Skin epidermis (tissue), 12 donors: ENCODE measurements at regions not wholly inside any gene's neighbourhood (a gene's known extent, or its start where the extent isn't known, plus 50 kb on each side); places are given as distances from the start of the nearest gene placed in this dataset.

ENCODE experiments used
- H3K27ac ChIP-seq, 21 experiments: fragments of 200-600 bp; sonication (generic) in 11 of 21; one replicate each; pipeline ENCODE4 v1.5.0; 2020; ENCODE audit warnings: mild to moderate bottlenecking in 3 of 21, inconsistent platforms in 2 of 21, moderate library complexity in 2 of 21
- H3K4me3 ChIP-seq, 7 experiments: fragments of 200-600 bp; sonication (generic) in 2 of 7; one replicate each; pipeline ENCODE4 v1.5.0; 2020; ENCODE audit warnings: inconsistent platforms in 2 of 7, mild to moderate bottlenecking in 2 of 7, moderate library complexity in 1 of 7

- Histone ChIP-seq H3K4me3 (no peak overlapping the region), H3K27ac (no peak overlapping the region)
Observed at GRCh38 chr1:57727121-57727520, 303.3 kb upstream of the DAB1 start.

DNA sequence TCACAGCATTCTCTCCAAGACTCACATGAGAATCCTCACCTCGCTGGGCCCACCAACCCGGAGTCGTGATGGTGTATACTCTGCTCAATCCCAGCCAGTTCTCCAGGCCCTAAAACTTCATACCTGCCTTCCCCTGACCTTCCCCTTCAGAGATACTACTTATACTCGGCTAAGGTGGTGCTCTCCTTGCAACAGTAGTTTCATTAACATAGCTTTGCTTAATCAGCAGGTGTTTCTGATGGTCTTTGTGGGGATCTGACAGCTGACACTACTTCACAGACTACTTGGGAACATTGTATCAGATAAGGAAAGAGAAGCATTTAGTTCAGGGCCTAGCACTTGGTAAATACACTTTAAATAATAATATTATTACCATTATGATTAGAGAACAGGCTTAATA is 301.5 kb upstream of the DAB1 start:
- Histone ChIP-seq H3K4me3 (no peak overlapping the region), H3K27ac (no peak overlapping the region)

- Histone ChIP-seq H3K27ac (no peak overlapping the region), H3K4me3 (no peak overlapping the region)
Observed at GRCh38 chr1:57724535-57724934, 300.7 kb upstream of the DAB1 start.

DNA sequence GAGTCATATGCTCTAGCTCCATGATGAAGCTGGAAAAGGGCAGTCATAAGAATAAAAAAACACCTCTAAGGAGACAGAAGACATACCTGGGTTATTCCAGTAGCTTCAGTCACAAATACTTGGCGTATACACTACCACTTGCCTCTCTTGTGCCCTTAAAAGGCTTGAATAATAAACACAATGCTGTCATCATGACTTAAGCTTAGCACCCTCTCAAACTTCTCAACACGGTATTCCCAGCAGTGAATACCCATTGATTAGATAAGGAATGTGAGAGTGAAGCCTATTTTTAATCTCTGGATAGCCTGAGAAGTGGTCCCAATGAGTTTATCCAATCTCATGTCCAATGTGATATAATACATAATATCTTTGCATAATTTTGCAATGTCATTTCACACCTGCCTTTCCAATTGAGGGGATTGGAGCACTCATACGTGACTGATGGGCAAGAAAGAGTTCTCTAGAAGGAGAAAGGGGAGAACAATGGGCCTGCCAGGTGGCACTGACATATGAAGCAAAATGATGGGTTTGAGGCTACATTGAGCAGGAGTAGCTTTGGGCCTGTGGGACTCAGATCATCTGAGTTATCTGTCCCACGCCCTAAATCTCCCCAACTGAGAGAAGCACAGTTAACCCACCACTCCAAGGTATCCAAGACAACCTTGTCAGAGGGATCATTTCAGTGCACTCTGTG is 298.6 kb upstream of the DAB1 start:
- Histone ChIP-seq H3K4me3 (no peak overlapping the region), H3K27ac (no peak overlapping the region)

DNA sequence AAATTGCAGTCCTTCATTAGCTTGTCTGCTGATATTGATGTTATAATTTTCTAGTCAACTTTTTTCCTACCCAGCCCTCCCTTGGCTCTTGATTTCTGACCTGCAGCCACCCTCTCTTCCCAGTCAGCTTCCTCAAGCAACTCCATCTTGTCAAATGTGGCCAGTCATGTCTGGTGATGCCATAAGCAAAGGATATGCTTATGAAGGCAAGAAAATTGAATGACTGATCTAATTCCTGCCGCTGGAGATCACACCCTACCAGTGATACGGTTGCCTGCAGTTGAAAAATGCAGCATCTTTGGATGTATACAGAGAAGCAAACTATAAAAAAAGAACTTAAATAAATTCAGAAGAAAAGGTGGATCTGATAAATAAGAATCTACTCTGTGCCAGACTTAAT is 297.1 kb upstream of the DAB1 start:
- Histone ChIP-seq H3K4me3 (no peak overlapping the region), H3K27ac (no peak overlapping the region)

DNA sequence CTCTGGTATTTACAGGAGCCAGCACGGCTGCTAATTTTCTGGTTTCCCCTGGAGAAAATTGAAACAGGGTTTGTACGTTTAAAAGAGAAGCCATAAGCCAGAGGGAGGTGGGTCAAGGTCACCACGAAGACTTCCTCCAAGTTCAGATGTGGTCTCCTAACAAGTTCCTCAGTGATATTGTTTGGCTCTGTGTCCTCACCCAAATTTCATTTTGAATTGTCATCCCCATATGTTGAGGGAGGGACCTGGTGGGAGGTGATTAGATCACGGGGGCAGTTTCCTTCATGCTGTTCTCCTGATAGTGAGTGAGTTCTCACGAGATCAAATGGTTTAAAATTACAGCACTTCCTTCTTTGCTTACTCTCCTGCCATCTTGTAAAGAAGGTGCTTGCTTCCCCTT is 295.4 kb upstream of the DAB1 start:
- H3K4me3 ChIP-seq: no peak overlapping the region
- H3K27ac ChIP-seq: no peak overlapping the region

DNA sequence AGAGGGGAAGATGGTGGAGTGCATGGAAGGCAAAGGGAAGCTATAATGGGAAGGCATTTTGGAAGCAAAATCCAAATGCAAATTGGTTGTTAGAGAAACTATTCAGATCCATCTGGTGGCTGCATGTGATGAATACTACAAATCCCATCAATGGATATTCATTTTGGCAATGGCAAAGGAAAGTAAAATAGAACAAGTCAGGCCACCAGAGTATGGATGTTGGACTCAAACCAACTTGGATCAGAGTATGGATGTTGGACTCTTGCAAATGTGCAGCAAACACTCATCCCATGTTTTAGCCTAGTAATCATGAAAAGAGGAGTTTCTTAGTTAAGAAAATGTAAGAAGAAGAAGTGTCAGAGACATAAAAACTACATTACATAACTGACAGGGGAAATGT is 289.6 kb upstream of the DAB1 start:
- no peak overlapping the region for H3K4me3 ChIP-seq
- H3K27ac ChIP-seq: no peak overlapping the region

DNA sequence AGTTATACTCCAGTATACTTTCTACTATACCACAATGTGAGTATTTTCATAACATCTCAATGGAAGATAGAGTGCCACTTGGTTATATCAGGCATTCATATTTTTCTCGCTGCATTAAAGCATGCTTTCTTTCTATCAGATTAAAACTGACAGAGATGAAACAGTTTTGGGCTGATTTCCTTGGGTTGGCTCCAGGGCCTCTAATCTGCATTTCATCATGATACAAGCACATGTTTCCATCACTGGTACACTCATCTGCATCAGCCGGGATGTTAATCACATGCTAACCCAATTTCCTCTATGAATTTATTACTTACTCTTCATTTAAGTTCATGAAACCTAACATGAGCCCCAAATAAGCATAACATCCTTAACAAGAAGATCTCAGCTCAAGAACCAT is 289.0 kb upstream of the DAB1 start:
- Histone ChIP-seq H3K27ac (no peak overlapping the region), H3K4me3 (no peak overlapping the region)

GRCh38 chr1:57711326-57711725 is 287.5 kb upstream of the DAB1 start:
- Histone ChIP-seq H3K4me3 (no peak overlapping the region), H3K27ac (no peak overlapping the region)

DNA sequence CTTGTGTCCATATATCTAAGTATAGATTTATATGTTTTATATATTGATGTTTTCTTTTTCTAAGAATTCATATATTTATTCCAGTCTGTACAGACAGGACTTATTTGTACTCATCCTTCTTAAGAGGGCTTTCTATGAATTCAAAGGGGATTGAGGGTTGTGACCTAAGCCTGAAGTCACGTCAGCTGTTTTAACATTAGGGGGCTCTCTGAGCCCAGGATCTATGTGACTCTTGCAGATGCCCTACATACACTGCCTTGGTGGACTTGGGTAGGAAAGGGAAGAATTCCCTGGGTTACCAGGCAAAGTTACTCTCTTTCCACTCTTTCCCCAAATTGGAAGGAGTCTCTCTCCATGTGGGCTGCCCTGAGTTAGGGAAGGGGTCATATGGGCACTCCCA is 283.8 kb upstream of the DAB1 start:
- H3K27ac ChIP-seq: no peak overlapping the region
- H3K4me3 ChIP-seq: no peak overlapping the region

DNA sequence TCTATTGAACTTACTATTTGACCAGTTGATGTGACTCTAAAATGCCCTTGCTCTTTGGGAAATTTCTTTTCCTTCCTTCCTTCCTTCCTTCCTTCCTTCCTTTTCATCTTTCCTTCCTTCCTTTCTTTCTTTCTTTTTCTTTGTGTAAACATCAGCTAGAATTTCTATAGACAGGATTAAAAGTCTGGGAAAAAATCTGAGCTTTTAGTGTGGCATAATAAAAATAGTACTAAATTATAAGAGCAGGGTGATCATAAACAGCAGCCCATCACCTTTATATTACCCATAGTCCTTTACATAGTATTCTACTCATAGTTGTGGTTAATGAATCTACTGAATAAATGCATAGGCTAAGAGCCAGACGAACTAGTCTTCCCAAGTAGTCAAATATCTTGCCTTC is 281.0 kb upstream of the DAB1 start:
- Histone ChIP-seq H3K4me3 (no peak overlapping the region), H3K27ac (no peak overlapping the region)

- Histone ChIP-seq H3K27ac (no peak overlapping the region), H3K4me3 (no peak overlapping the region)
Observed at GRCh38 chr1:57704231-57704630, 280.4 kb upstream of the DAB1 start.

GRCh38 chr1:57696904-57697303 is 273.0 kb upstream of the DAB1 start:
- Histone ChIP-seq H3K27ac (no peak overlapping the region), H3K4me3 (no peak overlapping the region)

DNA sequence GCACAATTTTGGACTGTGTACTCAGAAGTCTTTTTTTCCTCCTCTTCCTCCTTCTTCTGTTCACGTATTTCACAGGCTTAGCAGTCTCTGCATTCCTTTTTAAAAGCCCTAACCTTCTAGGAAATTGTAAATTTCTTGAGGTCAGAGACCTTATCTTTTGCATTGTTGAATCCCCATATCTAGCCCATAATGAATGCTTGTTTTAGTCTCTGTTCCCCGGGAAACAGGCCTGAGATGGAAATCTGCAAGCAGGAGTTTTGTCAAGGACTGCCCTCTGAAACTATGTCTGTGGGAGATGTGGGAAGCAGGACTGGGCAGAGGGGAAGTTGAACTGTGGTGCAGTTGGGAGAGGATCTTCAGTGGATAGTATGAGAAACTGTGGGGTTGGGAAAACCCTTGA is 272.2 kb upstream of the DAB1 start:
- H3K4me3 ChIP-seq: no peak overlapping the region
- H3K27ac ChIP-seq: no peak overlapping the region

DNA sequence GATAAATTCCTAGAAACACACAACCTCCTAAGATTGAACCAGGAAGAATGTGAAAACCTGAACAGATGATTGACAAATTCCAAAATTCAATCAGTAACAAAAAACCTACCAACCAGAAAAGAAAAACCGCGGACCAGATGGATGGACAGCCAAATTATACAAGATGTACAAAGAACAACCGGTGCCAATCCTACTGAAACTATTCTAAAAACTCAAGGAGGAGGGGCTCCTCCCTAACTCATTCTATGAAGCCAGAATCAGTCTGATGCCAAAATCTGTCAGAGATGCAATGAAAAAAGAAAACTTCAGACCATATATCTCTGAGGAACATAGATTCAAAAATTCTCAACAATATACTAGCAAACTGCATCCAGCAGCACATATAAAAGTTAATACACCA is 262.4 kb upstream of the DAB1 start:
- H3K27ac ChIP-seq: no peak overlapping the region

GRCh38 chr1:57683037-57683942 is 259.4 kb upstream of the DAB1 start:
- Histone ChIP-seq H3K27ac (no peak overlapping the region), H3K4me3 (no peak overlapping the region)

More for the DNA sequence above, 262.4 kb upstream of the DAB1 start:
- no peak overlapping the region for H3K4me3 ChIP-seq

- no peak overlapping the region for H3K27ac ChIP-seq
- H3K4me3 ChIP-seq: no peak overlapping the region
Observed at GRCh38 chr1:57678138-57678537, 254.3 kb upstream of the DAB1 start.

DNA sequence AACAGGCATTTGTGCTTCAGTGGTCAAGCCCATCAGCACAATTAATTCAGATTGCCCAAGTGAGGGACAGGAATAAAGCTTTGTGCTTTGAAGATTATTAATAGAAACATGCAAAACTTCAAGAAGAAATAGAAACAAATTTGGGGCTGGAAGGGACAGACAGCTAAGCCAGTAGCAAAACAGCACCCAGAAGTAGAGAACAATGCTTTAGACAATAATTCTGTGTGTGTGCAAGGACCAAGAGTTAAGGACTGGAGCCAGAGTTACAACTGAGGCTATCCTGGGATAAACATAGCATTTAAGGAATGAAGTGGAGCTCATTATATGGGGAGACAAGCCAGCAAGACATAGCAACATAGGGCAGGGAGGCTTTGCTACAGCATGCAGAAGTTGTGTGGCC is 251.9 kb upstream of the DAB1 start:
- Histone ChIP-seq H3K27ac (no peak overlapping the region), H3K4me3 (no peak overlapping the region)

DNA sequence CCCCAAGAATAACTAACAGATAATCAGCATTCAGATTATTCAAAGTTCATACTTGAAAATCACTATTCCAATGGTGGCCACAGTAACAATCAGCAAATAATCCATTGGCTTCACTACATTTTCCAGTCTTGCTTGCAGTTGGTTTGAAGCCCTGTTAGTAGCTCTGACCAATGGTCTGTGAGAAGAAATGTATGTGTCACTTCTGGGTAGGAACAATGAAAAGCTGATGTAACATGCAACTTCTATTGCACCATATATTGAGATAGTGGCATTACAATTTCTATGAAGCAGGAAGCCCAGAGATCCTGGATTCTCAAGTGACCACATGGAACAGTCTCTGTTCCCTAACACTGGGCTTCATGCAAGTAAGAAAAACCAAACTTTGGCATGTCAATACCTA is 250.9 kb upstream of the DAB1 start:
- no peak overlapping the region for H3K4me3 ChIP-seq

GRCh38 chr1:57672346-57673140 is 248.7 kb upstream of the DAB1 start:
- H3K4me3 ChIP-seq: no peak overlapping the region
- H3K27ac ChIP-seq: no peak overlapping the region

More for the DNA sequence above, 250.9 kb upstream of the DAB1 start:
- no peak overlapping the region for H3K27ac ChIP-seq

- H3K4me3 ChIP-seq: no peak overlapping the region
- H3K27ac ChIP-seq: no peak overlapping the region
Observed at GRCh38 chr1:57671750-57672149, 247.9 kb upstream of the DAB1 start.
